Activated B cell treated with CpG ODN at 0.5 μM for 24 hours (primary cell): ENCODE measurements at regions not wholly inside any gene's neighbourhood (a gene's known extent, or its start where the extent isn't known, plus 50 kb on each side); places are given as distances from the start of the nearest gene placed in this dataset.

Source experiments
- ATAC-seq: fragments of 200-7000 bp; cut with Tn5 transposase; one replicate; pipeline ENCODE4 v1.10.0; 2021; ENCODE audit warnings: low read depth, mild to moderate bottlenecking, moderate library complexity
- CTCF ChIA-PET: fragments of 350-600 bp; sonication (Branson Sonifier 250); formaldehyde crosslinking; loops from one replicate; lab custom pipeline; 2021; ENCODE audit warnings: antibody characterized with exemption; lab: Charles Lee
- POLR2A ChIA-PET: fragments of 350-600 bp; sonication (Branson Sonifier 250); formaldehyde crosslinking; loops from one replicate; lab custom pipeline; 2021; ENCODE audit warnings: antibody characterized with exemption; lab: Charles Lee
- DNase-seq: peaks from one replicate; pipeline ENCODE4 v3.0.0; 2022
- H3K27ac Mint-ChIP-seq: one replicate; pipeline ENCODE4 v1.8.0; 2020; ENCODE audit warnings: mixed read lengths
- H3K27me3 Mint-ChIP-seq: one replicate; pipeline ENCODE4 v1.8.0; 2021; ENCODE audit warnings: mixed read lengths
- H3K36me3 Mint-ChIP-seq: one replicate; pipeline ENCODE4 v1.8.0; 2021; ENCODE audit warnings: low read depth, mixed read lengths
- H3K4me1 Mint-ChIP-seq: one replicate; pipeline ENCODE4 v1.8.0; 2021; ENCODE audit warnings: mixed read lengths
- H3K4me3 Mint-ChIP-seq: one replicate; pipeline ENCODE4 v1.8.0; 2020; ENCODE audit warnings: mild to moderate bottlenecking, mixed read lengths
- H3K9me3 Mint-ChIP-seq: one replicate; pipeline ENCODE4 v1.8.0; 2020; ENCODE audit warnings: mixed read lengths
- CTCF ChIP-seq: fragments of 200-600 bp; IDR thresholded peaks from one replicate; pipeline ENCODE4 v1.8.0; 2022; ENCODE audit warnings: antibody characterized with exemption, mild to moderate bottlenecking
- intact Hi-C: fragments of 100-400 bp; cut with micrococcal nuclease; formaldehyde crosslinking; loops from one replicate; pipeline ENCODE4 v1.15.1; 2024

- Mint-ChIP-seq H3K27ac (no peak overlapping the region), H3K4me1 (no peaks in the 10 kb centered on the region), H3K9me3 (no peaks in the 10 kb centered on the region), H3K36me3 (no peaks in the 10 kb centered on the region), H3K27me3 (peaks cover 18% of the 10 kb centered on the region), H3K4me3 (no peak overlapping the region)
- ChIA-PET CTCF (no interaction called here), POLR2A (no interaction called here)
- intact Hi-C loops = no loop called here
- DNase-seq (no peak), ATAC-seq (no peak)
- TF ChIP-seq CTCF = no peak
Measured at GRCh38 chr4:10239982-10240654, 123.5 kb upstream of the WDR1 start.

GRCh38 chr4:10237131-10237530 lies 120.5 kb upstream of the WDR1 start:
- Mint-ChIP-seq H3K9me3 (no peaks in the 10 kb centered on the region), H3K27ac (no peak overlapping the region), H3K36me3 (no peaks in the 10 kb centered on the region), H3K27me3 (peaks cover 6% of the 10 kb centered on the region), H3K4me1 (no peaks in the 10 kb centered on the region), H3K4me3 (no peak overlapping the region)
- ATAC-seq (no peak), DNase-seq (no peak)
- no peak for TF ChIP-seq CTCF
- POLR2A ChIA-PET = no interaction called here
- intact Hi-C loops = no loop called here
- CTCF ChIA-PET = no interaction called here

GRCh38 chr4:10232114-10232513 lies 115.5 kb upstream of the WDR1 start:
- ChIA-PET POLR2A (no interaction called here), CTCF (no interaction called here)
- Mint-ChIP-seq H3K4me1 (no peaks in the 10 kb centered on the region), H3K4me3 (no peak overlapping the region), H3K27ac (no peak overlapping the region), H3K27me3 (no peaks in the 10 kb centered on the region), H3K36me3 (no peaks in the 10 kb centered on the region), H3K9me3 (no peaks in the 10 kb centered on the region)
- TF ChIP-seq CTCF = no peak
- DNase-seq = no peak
- no peak for ATAC-seq
- intact Hi-C loops = no loop called here

- no peak overlapping the region for H3K27ac Mint-ChIP-seq
Measured at GRCh38 chr4:10226756-10227155, 110.2 kb upstream of the WDR1 start.

GRCh38 chr4:10225096-10225495 lies 108.5 kb upstream of the WDR1 start:
- Mint-ChIP-seq H3K27me3 (no peaks in the 10 kb centered on the region), H3K4me1 (no peaks in the 10 kb centered on the region), H3K27ac (no peak overlapping the region), H3K9me3 (no peaks in the 10 kb centered on the region), H3K36me3 (no peaks in the 10 kb centered on the region), H3K4me3 (no peak overlapping the region)
- TF ChIP-seq CTCF = no peak
- no peak for ATAC-seq
- no peak for DNase-seq
- ChIA-PET CTCF (no interaction called here), POLR2A (no interaction called here)
- intact Hi-C loops = no loop called here

More at GRCh38 chr4:10226756-10227155, 110.2 kb upstream of the WDR1 start:
- Mint-ChIP-seq H3K36me3 (no peaks in the 10 kb centered on the region), H3K9me3 (no peaks in the 10 kb centered on the region), H3K4me3 (no peak overlapping the region), H3K4me1 (no peaks in the 10 kb centered on the region), H3K27me3 (no peaks in the 10 kb centered on the region)
- ChIA-PET CTCF (no interaction called here), POLR2A (no interaction called here)
- TF ChIP-seq CTCF = no peak
- DNase-seq (no peak), ATAC-seq (no peak)
- intact Hi-C loops = no loop called here
